Loucy (cell line): ENCODE measurements at regions not wholly inside any gene's neighbourhood (a gene's known extent, or its start where the extent isn't known, plus 50 kb on each side); places are given as distances from the start of the nearest gene placed in this dataset.

Experiments
- H2AFZ ChIP-seq: fragments of 200-600 bp; sonication (generic); 2 replicates; pipeline ENCODE4 v1.6.0; 2016; ENCODE audit warnings: antibody characterized with exemption, mild to moderate bottlenecking, low read length, moderate library complexity
- H3F3A ChIP-seq: fragments of 200-600 bp; 2 replicates; pipeline ENCODE4 v1.6.0; 2016; ENCODE audit warnings: antibody characterized with exemption, low read depth, mild to moderate bottlenecking
- H3K27me3 ChIP-seq: fragments of 200-600 bp; sonication (generic); 2 replicates; pipeline ENCODE4 v1.6.1; 2014; ENCODE audit warnings: low read length, mild to moderate bottlenecking; ENCODE audit not compliant: insufficient read depth, poor library complexity, severe bottlenecking
- H3K36me3 ChIP-seq: fragments of 200-600 bp; sonication (generic); 2 replicates; pipeline ENCODE4 v1.6.1; 2016; ENCODE audit warnings: low read length; ENCODE audit not compliant: insufficient read depth
- H3K4me1 ChIP-seq: fragments of 200-600 bp; sonication (generic); 2 replicates; pipeline ENCODE4 v1.5.1; 2014; ENCODE audit warnings: low read length, mild to moderate bottlenecking; ENCODE audit not compliant: insufficient read depth, poor library complexity, severe bottlenecking
- H3K4me2 ChIP-seq: fragments of 200-600 bp; sonication (generic); 2 replicates; pipeline ENCODE4 v1.6.0; 2014; ENCODE audit warnings: antibody characterized with exemption, low read length, low read depth, mild to moderate bottlenecking; ENCODE audit not compliant: poor library complexity, severe bottlenecking
- H3K4me3 ChIP-seq: fragments of 200-600 bp; sonication (generic); 2 replicates; pipeline ENCODE4 v1.5.1; 2014; ENCODE audit warnings: low read length, mild to moderate bottlenecking, mixed read lengths; ENCODE audit not compliant: poor library complexity, severe bottlenecking
- H3K79me2 ChIP-seq: fragments of 200-600 bp; sonication (generic); 2 replicates; pipeline ENCODE4 v1.6.1; 2014; ENCODE audit warnings: low read length; ENCODE audit not compliant: insufficient read depth
- H3K9ac ChIP-seq: fragments of 200-600 bp; sonication (generic); 2 replicates; pipeline ENCODE4 v1.6.0; 2014; ENCODE audit warnings: mild to moderate bottlenecking, low read depth, low read length, moderate library complexity; ENCODE audit not compliant: poor library complexity, severe bottlenecking
- H3K9me2 ChIP-seq: fragments of 200-600 bp; sonication (generic); replicated peaks from 2 replicates; pipeline ENCODE4 v1.6.1; 2016; ENCODE audit warnings: low read depth, low read length, mixed read lengths
- H3K9me3 ChIP-seq: fragments of 200-600 bp; sonication (generic); 2 replicates; pipeline ENCODE4 v1.6.1; 2014; ENCODE audit warnings: mild to moderate bottlenecking, antibody characterized with exemption, low read length, low read depth; ENCODE audit not compliant: insufficient read depth
- H4K20me1 ChIP-seq: fragments of 200-600 bp; sonication (generic); 2 replicates; pipeline ENCODE4 v1.6.0; 2014; ENCODE audit warnings: antibody characterized with exemption, low read length, mild to moderate bottlenecking; ENCODE audit not compliant: insufficient read depth, poor library complexity, severe bottlenecking
- CTCF ChIP-seq: fragments of 200-600 bp; sonication (generic); conservative IDR thresholded peaks from 2 replicates; pipeline ENCODE4 v1.5.1; 2014; ENCODE audit warnings: mild to moderate bottlenecking, antibody characterized with exemption, low read length
- EZH2phosphoT487 ChIP-seq: fragments of 200-600 bp; IDR thresholded peaks from 2 replicates; pipeline ENCODE4 v1.6.1; 2018; ENCODE audit warnings: antibody characterized with exemption, mild to moderate bottlenecking, moderate library complexity, borderline replicate concordance

- H3K79me2 ChIP-seq = no peaks in the 10 kb centered on the region
- no peak overlapping the region for H2AFZ ChIP-seq
- H3K4me1 ChIP-seq = no peaks in the 10 kb centered on the region
Measured at GRCh38 chr6:19033683-19034082, 646.5 kb downstream of the RNF144B start.

GRCh38 chr6:19034986-19035385, 647.8 kb downstream of the RNF144B start:
- H3K9me2 ChIP-seq = no peaks in the 10 kb centered on the region
- no peak overlapping the region for H3K4me3 ChIP-seq
- no peaks in the 10 kb centered on the region for H3K79me2 ChIP-seq
- no peaks in the 10 kb centered on the region for H3F3A ChIP-seq
- TF ChIP-seq CTCF (no peak), EZH2phosphoT487 (no peak)
- no peak overlapping the region for H3K4me2 ChIP-seq
- H3K36me3 ChIP-seq = no peaks in the 10 kb centered on the region
- no peak overlapping the region for H2AFZ ChIP-seq
- H3K27me3 ChIP-seq = no peaks in the 10 kb centered on the region
- no peak overlapping the region for H3K9ac ChIP-seq
- no peaks in the 10 kb centered on the region for H3K4me1 ChIP-seq
- no peaks in the 10 kb centered on the region for H3K9me3 ChIP-seq
- no peaks in the 10 kb centered on the region for H4K20me1 ChIP-seq

More at GRCh38 chr6:19033683-19034082, 646.5 kb downstream of the RNF144B start:
- H3F3A ChIP-seq = no peaks in the 10 kb centered on the region
- no peaks in the 10 kb centered on the region for H3K36me3 ChIP-seq
- no peaks in the 10 kb centered on the region for H3K9me2 ChIP-seq
- no peak overlapping the region for H3K4me3 ChIP-seq
- H3K9me3 ChIP-seq = no peaks in the 10 kb centered on the region
- H3K4me2 ChIP-seq = no peak overlapping the region
- no peaks in the 10 kb centered on the region for H4K20me1 ChIP-seq
- H3K27me3 ChIP-seq = no peaks in the 10 kb centered on the region
- TF ChIP-seq EZH2phosphoT487 (no peak), CTCF (no peak)
- no peak overlapping the region for H3K9ac ChIP-seq

- TF ChIP-seq CTCF = no peak
- TF ChIP-seq EZH2phosphoT487 = no peak
- H3K4me2 ChIP-seq = no peak overlapping the region
- no peak overlapping the region for H2AFZ ChIP-seq
- no peaks in the 10 kb centered on the region for H4K20me1 ChIP-seq
- no peaks in the 10 kb centered on the region for H3K27me3 ChIP-seq
- no peaks in the 10 kb centered on the region for H3F3A ChIP-seq
- H3K9me2 ChIP-seq = no peaks in the 10 kb centered on the region
- no peaks in the 10 kb centered on the region for H3K4me1 ChIP-seq
- H3K4me3 ChIP-seq = no peak overlapping the region
- no peaks in the 10 kb centered on the region for H3K79me2 ChIP-seq
- H3K36me3 ChIP-seq = no peaks in the 10 kb centered on the region
- H3K9me3 ChIP-seq = no peaks in the 10 kb centered on the region
- no peak overlapping the region for H3K9ac ChIP-seq
Measured at GRCh38 chr6:19035461-19036195, 648.5 kb downstream of the RNF144B start.
